ENCODE measurements at regions not wholly inside any gene's neighbourhood (a gene's known extent, or its start where the extent isn't known, plus 50 kb on each side); places are given as distances from the start of the nearest gene placed in this dataset.

- no peak for TF ChIP-seq CTCF (IDR thresholded peaks at IDR 0.05)
- TF ChIP-seq MAX (IDR thresholded peaks at IDR 0.05; ENCODE audit: low read depth), result no peak
- no peak for TF ChIP-seq EP300 (IDR thresholded peaks at IDR 0.05; ENCODE audit: borderline replicate concordance in 1 of 2, low read depth in 1 of 2, low read length in 1 of 2)
- TF ChIP-seq POLR2AphosphoS5 (IDR thresholded peaks at IDR 0.05; ENCODE audit: low read depth, low read length), result no peak
- no peak for TF ChIP-seq PBX3 (IDR thresholded peaks at IDR 0.05)
- TF ChIP-seq IRF3 (IDR thresholded peaks at IDR 0.05; ENCODE audit: low read depth, low read length), result no peak
- no peak for TF ChIP-seq FOSL2 (IDR thresholded peaks at IDR 0.05; ENCODE audit: borderline replicate concordance, low read depth)
- no peak for TF ChIP-seq RCOR1 (IDR thresholded peaks at IDR 0.05; ENCODE audit: low read length)
- TF ChIP-seq CHD2 (IDR thresholded peaks at IDR 0.05; ENCODE audit: low read length, partially characterized antibody), result no peak
- no peak for TF ChIP-seq TAF1 (IDR thresholded peaks at IDR 0.05; ENCODE audit: borderline replicate concordance, low read depth, low read length)
Measured at GRCh38 chr6:79146421-79146820, 68.4 kb upstream of the PHIP start.
